Keratinocyte (primary cell): ENCODE measurements at regions not wholly inside any gene's neighbourhood (a gene's known extent, or its start where the extent isn't known, plus 50 kb on each side); places are given as distances from the start of the nearest gene placed in this dataset.

ENCODE experiments used
- DNase-seq: peaks from one replicate; pipeline ENCODE4 v3.0.0-alpha.2; 2011; ENCODE audit warnings: low read depth, missing footprints, low spot score
- FAIRE-seq: peaks from 2 replicates; lab custom pipeline; 2011; peaks lifted over from hg19 to GRCh38; lab: Jason Lieb, UNC
- H2AFZ ChIP-seq: 2 replicates; pipeline ENCODE4 v1.6.0; 2012; ENCODE audit warnings: low read length, control low read depth, inconsistent platforms; ENCODE audit not compliant: control insufficient read depth
- H3K27ac ChIP-seq: 2 replicates; pipeline ENCODE4 v1.5.1; 2011; ENCODE audit warnings: low read length; ENCODE audit not compliant: control insufficient read depth, insufficient read depth
- H3K27me3 ChIP-seq: 3 replicates; pipeline ENCODE4 v1.6.0; 2011; ENCODE audit warnings: low read length; ENCODE audit not compliant: control insufficient read depth, insufficient read depth; ENCODE audit errors: extremely low read depth
- H3K36me3 ChIP-seq, 2 experiments: 2 replicates in 1 of 2; 3 replicates in 1 of 2; pipeline ENCODE4 v1.5.1; 2011; ENCODE audit warnings: low read length in 2 of 2, mild to moderate bottlenecking in 1 of 2; ENCODE audit not compliant: control insufficient read depth in 2 of 2, insufficient read depth in 2 of 2; ENCODE audit errors: extremely low read depth in 1 of 2
- H3K4me1 ChIP-seq: 3 replicates; pipeline ENCODE4 v1.5.1; 2011; ENCODE audit warnings: low read length; ENCODE audit not compliant: control insufficient read depth, insufficient read depth; ENCODE audit errors: extremely low read depth
- H3K4me2 ChIP-seq: 3 replicates; pipeline ENCODE4 v1.6.0; 2011; ENCODE audit warnings: low read depth, low read length; ENCODE audit not compliant: control insufficient read depth, insufficient read depth; ENCODE audit errors: extremely low read depth
- H3K4me3 ChIP-seq, 3 experiments: fragments of 200-600 bp in 1 of 3; sonication (generic) in 1 of 3; 2 replicates in 2 of 3; 3 replicates in 1 of 3; pipeline ENCODE4 v1.5.1; 2011 to 2016; ENCODE audit warnings: low read length in 3 of 3, mild to moderate bottlenecking in 3 of 3, control low read depth in 2 of 3, inconsistent platforms in 1 of 3, low read depth in 1 of 3, mixed read lengths in 1 of 3, mixed run types in 1 of 3, moderate library complexity in 1 of 3; ENCODE audit not compliant: control insufficient read depth in 2 of 3, insufficient read depth in 2 of 3; ENCODE audit errors: extremely low read depth in 1 of 3
- H3K79me2 ChIP-seq: 2 replicates; pipeline ENCODE4 v1.6.0; 2012; ENCODE audit warnings: low read length; ENCODE audit not compliant: control insufficient read depth, insufficient read depth
- H3K9ac ChIP-seq: 3 replicates; pipeline ENCODE4 v1.6.0; 2011; ENCODE audit warnings: low read length; ENCODE audit not compliant: control insufficient read depth, insufficient read depth; ENCODE audit errors: extremely low read depth
- H3K9me1 ChIP-seq: 3 replicates; pipeline ENCODE4 v1.6.0; 2011; ENCODE audit warnings: low read length; ENCODE audit not compliant: control insufficient read depth, insufficient read depth; ENCODE audit errors: extremely low read depth
- H3K9me3 ChIP-seq: 2 replicates; pipeline ENCODE4 v1.5.1; 2012; ENCODE audit warnings: low read depth, low read length; ENCODE audit not compliant: control insufficient read depth
- H4K20me1 ChIP-seq: 3 replicates; pipeline ENCODE4 v1.6.0; 2011; ENCODE audit warnings: low read length; ENCODE audit not compliant: control insufficient read depth, insufficient read depth; ENCODE audit errors: extremely low read depth
- EZH2 ChIP-seq: IDR thresholded peaks from one replicate; pipeline ENCODE4 v1.6.1; 2012; ENCODE audit warnings: inconsistent platforms, mild to moderate bottlenecking, low read length, moderate library complexity
- dilution Hi-C: fragments of 300-500 bp; cut with MboI; formaldehyde crosslinking; loops from one replicate; pipeline ENCODE4 v1.7.0; 2020; ENCODE audit warnings: low sequenced_read_pairs; ENCODE audit not compliant: extremely low pct_ligation_motif_present
- TF ChIP-seq, protein P1 (sequence below), 3 experiments: IDR thresholded peaks in 1 of 3; conservative IDR thresholded peaks in 1 of 3; optimal IDR thresholded peaks in 1 of 3; 2 replicates in 2 of 3; 3 replicates in 1 of 3; pipeline versions ENCODE3 to v1.5.1; 2011; ENCODE audit warnings: low read length in 3 of 3, mild to moderate bottlenecking in 3 of 3, moderate library complexity in 2 of 3, control low read depth in 1 of 3, inconsistent platforms in 1 of 3; ENCODE audit not compliant: insufficient read depth in 2 of 3; ENCODE audit errors: extremely low read depth in 1 of 3

DNA sequence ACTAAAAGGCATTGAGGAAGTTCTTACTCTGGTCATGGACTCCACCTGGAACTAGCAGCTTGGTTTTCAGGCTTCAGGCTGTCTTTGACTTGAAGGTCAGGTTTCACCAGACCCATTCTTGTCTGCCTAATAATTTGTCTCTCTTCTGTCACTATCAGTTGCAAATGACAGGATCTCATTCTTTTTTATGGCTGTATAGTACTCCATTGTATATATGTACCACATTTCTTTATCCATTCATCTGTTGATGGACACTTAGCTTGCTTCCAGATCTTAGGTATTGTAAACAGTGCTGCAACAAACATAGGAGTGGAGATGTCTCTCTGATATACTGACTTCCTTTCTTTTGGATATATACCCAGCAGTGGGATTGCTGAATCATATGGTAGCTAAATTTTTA is 73.1 kb upstream of the SYNCRIP start:
- Histone ChIP-seq H3K4me3 (no peak overlapping the region), H3K9me3 (no peaks in the 10 kb centered on the region), H4K20me1 (no peaks in the 10 kb centered on the region), H3K9ac (no peak overlapping the region), H3K4me1 (no peaks in the 10 kb centered on the region), H3K27ac (no peak overlapping the region), H3K4me2 (no peak overlapping the region), H3K36me3 (no peaks in the 10 kb centered on the region), H2AFZ (no peak overlapping the region), H3K27me3 (no peaks in the 10 kb centered on the region), H3K79me2 (no peaks in the 10 kb centered on the region), H3K9me1 (no peaks in the 10 kb centered on the region)
- TF ChIP-seq, protein P1, sequence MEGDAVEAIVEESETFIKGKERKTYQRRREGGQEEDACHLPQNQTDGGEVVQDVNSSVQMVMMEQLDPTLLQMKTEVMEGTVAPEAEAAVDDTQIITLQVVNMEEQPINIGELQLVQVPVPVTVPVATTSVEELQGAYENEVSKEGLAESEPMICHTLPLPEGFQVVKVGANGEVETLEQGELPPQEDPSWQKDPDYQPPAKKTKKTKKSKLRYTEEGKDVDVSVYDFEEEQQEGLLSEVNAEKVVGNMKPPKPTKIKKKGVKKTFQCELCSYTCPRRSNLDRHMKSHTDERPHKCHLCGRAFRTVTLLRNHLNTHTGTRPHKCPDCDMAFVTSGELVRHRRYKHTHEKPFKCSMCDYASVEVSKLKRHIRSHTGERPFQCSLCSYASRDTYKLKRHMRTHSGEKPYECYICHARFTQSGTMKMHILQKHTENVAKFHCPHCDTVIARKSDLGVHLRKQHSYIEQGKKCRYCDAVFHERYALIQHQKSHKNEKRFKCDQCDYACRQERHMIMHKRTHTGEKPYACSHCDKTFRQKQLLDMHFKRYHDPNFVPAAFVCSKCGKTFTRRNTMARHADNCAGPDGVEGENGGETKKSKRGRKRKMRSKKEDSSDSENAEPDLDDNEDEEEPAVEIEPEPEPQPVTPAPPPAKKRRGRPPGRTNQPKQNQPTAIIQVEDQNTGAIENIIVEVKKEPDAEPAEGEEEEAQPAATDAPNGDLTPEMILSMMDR (optimal IDR thresholded peaks at IDR 0.05 in 1 of 3, IDR thresholded peaks at IDR 0.05 in 1 of 3, conservative IDR thresholded peaks at IDR 0.05 in 1 of 3; ENCODE audit: extremely low read depth in 1 of 3, insufficient read depth in 2 of 3, low read length in 3 of 3), result no peak
- no peak for TF ChIP-seq EZH2
- dilution Hi-C loops, result no loop called here
- no peak for FAIRE-seq
- no peak for DNase-seq

DNA sequence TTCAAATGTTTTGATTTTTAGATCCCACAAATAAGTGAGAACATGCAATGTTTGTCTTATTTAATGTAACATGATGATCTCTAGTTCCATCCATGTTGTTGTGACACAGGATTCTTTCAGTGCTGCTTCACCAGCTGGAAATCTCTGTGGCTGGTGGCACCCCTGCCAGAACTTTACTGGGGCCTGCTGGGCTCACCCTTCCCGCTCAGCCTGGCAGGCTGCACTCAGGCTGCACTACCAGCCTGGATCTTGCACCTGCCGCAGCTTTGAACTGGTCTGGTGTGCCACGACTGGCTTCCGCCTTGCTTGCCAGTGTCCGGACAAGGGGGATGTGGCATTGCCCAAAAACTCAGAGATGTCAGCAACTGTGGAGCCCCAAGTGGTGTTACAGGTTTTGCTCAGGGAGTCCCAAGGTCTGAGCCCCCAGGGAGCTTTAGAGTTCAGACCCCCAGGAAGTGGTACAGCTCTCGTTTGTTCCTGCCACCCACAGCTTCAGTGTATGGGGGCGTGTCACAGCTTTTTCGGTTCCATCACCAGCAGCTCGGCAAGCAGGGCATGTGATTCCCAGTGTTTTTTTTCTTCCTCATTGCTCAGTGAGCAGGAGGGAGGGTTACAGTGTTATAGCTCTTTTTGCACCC is 72.3 kb upstream of the SYNCRIP start:
- Histone ChIP-seq H3K4me2 (no peak overlapping the region), H3K79me2 (no peaks in the 10 kb centered on the region), H3K27me3 (no peaks in the 10 kb centered on the region), H3K9me3 (no peaks in the 10 kb centered on the region), H3K4me3 (no peak overlapping the region), H3K9me1 (no peaks in the 10 kb centered on the region), H3K27ac (no peak overlapping the region), H2AFZ (no peak overlapping the region), H3K9ac (no peak overlapping the region), H4K20me1 (no peaks in the 10 kb centered on the region), H3K36me3 (no peaks in the 10 kb centered on the region), H3K4me1 (no peaks in the 10 kb centered on the region)
- dilution Hi-C loops, result no loop called here
- FAIRE-seq (no peak), DNase-seq (no peak)
- TF ChIP-seq EZH2, result no peak
- TF ChIP-seq, protein P1 (optimal IDR thresholded peaks at IDR 0.05 in 1 of 3, IDR thresholded peaks at IDR 0.05 in 1 of 3, conservative IDR thresholded peaks at IDR 0.05 in 1 of 3; ENCODE audit: extremely low read depth in 1 of 3, insufficient read depth in 2 of 3, low read length in 3 of 3), result no peak
